SK-N-SH treated with all-trans-retinoic acid at 6 μM for 48 hours (cell line): ENCODE measurements at regions not wholly inside any gene's neighbourhood (a gene's known extent, or its start where the extent isn't known, plus 50 kb on each side); places are given as distances from the start of the nearest gene placed in this dataset.
"Not testable (repeated sequence)": the region's sequence is repeated elsewhere in the genome, so short reads cannot be mapped to it uniquely, and the experiment has no call there.

Source experiments
- ARNTL ChIP-seq: fragments of 450-650 bp; formaldehyde crosslinking; IDR thresholded peaks from 2 replicates; pipeline ENCODE4 v1.5.0; 2020; ENCODE audit warnings: low read depth, mild to moderate bottlenecking, moderate library complexity, borderline replicate concordance
- BACH2 ChIP-seq: fragments of 250-450 bp; sonication (Bioruptor Pico); IDR thresholded peaks from 2 replicates; pipeline ENCODE4 v1.9.0; 2021; ENCODE audit warnings: mild to moderate bottlenecking, borderline replicate concordance
- CREB5 ChIP-seq: fragments of 250-450 bp; sonication (Bioruptor Pico); IDR thresholded peaks from 2 replicates; pipeline ENCODE4 v1.5.1; 2020; ENCODE audit warnings: low read depth, mild to moderate bottlenecking, moderate library complexity
- ESRRG ChIP-seq: fragments of 250-450 bp; sonication (Bioruptor Pico); IDR thresholded peaks from 2 replicates; pipeline ENCODE4 v1.6.1; 2021; ENCODE audit warnings: mild to moderate bottlenecking
- OSR1 ChIP-seq: fragments of 250-450 bp; sonication (Bioruptor Pico); IDR thresholded peaks from 2 replicates; pipeline ENCODE4 v1.8.0; 2022; ENCODE audit warnings: moderate library complexity, mild to moderate bottlenecking, inconsistent platforms
- PATZ1 ChIP-seq: fragments of 250-450 bp; sonication (Bioruptor Pico); IDR thresholded peaks from 2 replicates; pipeline ENCODE4 v1.8.0; 2020; ENCODE audit warnings: mild to moderate bottlenecking, moderate library complexity, borderline replicate concordance
- PPARA ChIP-seq: fragments of 250-450 bp; sonication (Bioruptor Pico); IDR thresholded peaks from 2 replicates; pipeline ENCODE4 v1.5.0; 2020; ENCODE audit warnings: mild to moderate bottlenecking, borderline replicate concordance
- SNAI2 ChIP-seq: fragments of 250-450 bp; sonication (Bioruptor Pico); IDR thresholded peaks from 2 replicates; pipeline ENCODE4 v1.5.0; 2020; ENCODE audit warnings: mild to moderate bottlenecking, moderate library complexity
- TOX ChIP-seq: fragments of 250-450 bp; sonication (Bioruptor Pico); IDR thresholded peaks from 2 replicates; pipeline ENCODE4 v1.8.0; 2021; ENCODE audit warnings: mild to moderate bottlenecking, moderate library complexity, borderline replicate concordance
- TSHZ2 ChIP-seq: fragments of 250-450 bp; sonication (Bioruptor Pico); IDR thresholded peaks from 2 replicates; pipeline ENCODE4 v1.5.0; 2020; ENCODE audit warnings: mild to moderate bottlenecking, moderate library complexity
- ZFP3 ChIP-seq: fragments of 250-450 bp; sonication (Bioruptor Pico); IDR thresholded peaks from 2 replicates; pipeline ENCODE4 v1.5.0; 2020; ENCODE audit warnings: mild to moderate bottlenecking, moderate library complexity
- ZFP30 ChIP-seq: fragments of 450-650 bp; formaldehyde crosslinking; IDR thresholded peaks from 2 replicates; pipeline ENCODE4 v1.5.0; 2022; ENCODE audit warnings: mild to moderate bottlenecking, moderate library complexity
- ZNF565 ChIP-seq: fragments of 450-650 bp; formaldehyde crosslinking; conservative IDR thresholded peaks from 2 replicates; pipeline ENCODE4 v1.5.0; 2020; ENCODE audit warnings: low read depth, mild to moderate bottlenecking, moderate library complexity

GRCh38 chr21:7941432-7941831 is 2580.0 kb upstream of the TPTE start:
- TF ChIP-seq ZFP3 (CRISPR knock-in tag); BACH2 (CRISPR knock-in tag); ARNTL (CRISPR knock-in tag); CREB5 (CRISPR knock-in tag); TOX (CRISPR knock-in tag); ZFP30 (CRISPR knock-in tag); OSR1 (CRISPR knock-in tag); SNAI2 (CRISPR knock-in tag); TSHZ2 (CRISPR knock-in tag); PATZ1 (CRISPR knock-in tag); ZNF565 (CRISPR knock-in tag); PPARA (CRISPR knock-in tag); ESRRG: not testable (repeated sequence)
